IMR-90 (cell line): ENCODE measurements at regions not wholly inside any gene's neighbourhood (a gene's known extent, or its start where the extent isn't known, plus 50 kb on each side); places are given as distances from the start of the nearest gene placed in this dataset.
A peak's percentile ranks its signal among the peaks of the same experiment; 100 is the strongest.

Experiments
- ATAC-seq: fragments of 200-7000 bp; cut with Tn5 transposase; 2 replicates; pipeline ENCODE4 v1.9.1; 2020; ENCODE audit warnings: low read depth, mild to moderate bottlenecking, moderate library complexity
- BruUV-seq: library from RNA; stranded (reverse); fragments of 400-500 nt; replicated peaks from 2 replicates; lab custom pipeline; 2021; lab: Mats Ljungman, UMichigan
- CTCF ChIA-PET: fragments of 300-600 bp; formaldehyde crosslinking; extraction: SDS; loops from one replicate; lab custom pipeline; 2021; ENCODE audit warnings: antibody characterized with exemption; lab: Yijun Ruan, JAX
- POLR2A ChIA-PET: fragments of 300-600 bp; sonication (Branson Sonifier 250); formaldehyde crosslinking; loops from one replicate; lab custom pipeline; 2022; ENCODE audit warnings: antibody characterized with exemption; ENCODE audit not compliant: unreplicated experiment; lab: Charles Lee
- DNase-seq: peaks from one replicate; pipeline ENCODE4 v3.0.0; 2013
- H2AFZ ChIP-seq: replicated peaks from 2 replicates; pipeline ENCODE3; 2013; ENCODE audit warnings: low read length, mild to moderate bottlenecking; ENCODE audit not compliant: poor library complexity
- H2AK5ac ChIP-seq: 2 replicates; pipeline ENCODE4 v1.6.1; 2013; ENCODE audit warnings: low read depth, low read length, inconsistent platforms
- H2AK9ac ChIP-seq: replicated peaks from 2 replicates; pipeline ENCODE3; 2013; ENCODE audit warnings: mild to moderate bottlenecking, low read depth, low read length, moderate library complexity; ENCODE audit not compliant: poor library complexity
- H2BK120ac ChIP-seq: 2 replicates; pipeline ENCODE4 v1.6.1; 2013; ENCODE audit warnings: low read depth, low read length, inconsistent platforms
- H2BK15ac ChIP-seq: 3 replicates; pipeline ENCODE4 v1.6.1; 2013; ENCODE audit warnings: low read depth, low read length, inconsistent platforms
- H2BK20ac ChIP-seq: 2 replicates; pipeline ENCODE4 v1.6.1; 2013; ENCODE audit warnings: low read depth, mild to moderate bottlenecking, inconsistent platforms, low read length, moderate library complexity
- H2BK5ac ChIP-seq: 2 replicates; pipeline ENCODE4 v1.6.1; 2013; ENCODE audit warnings: mild to moderate bottlenecking, low read depth, low read length, inconsistent platforms; ENCODE audit not compliant: poor library complexity, severe bottlenecking
- H3K14ac ChIP-seq: replicated peaks from 2 replicates; pipeline ENCODE4 v1.6.1; 2013; ENCODE audit warnings: low read depth, low read length, inconsistent platforms
- H3K18ac ChIP-seq: 2 replicates; pipeline ENCODE4 v1.6.1; 2013; ENCODE audit warnings: low read depth, low read length, control low read depth
- H3K23ac ChIP-seq: 2 replicates; pipeline ENCODE4 v1.6.1; 2013; ENCODE audit warnings: low read depth, low read length, inconsistent platforms
- H3K27ac ChIP-seq: 2 replicates; pipeline ENCODE4 v1.5.1; 2013; ENCODE audit warnings: mild to moderate bottlenecking, control low read depth, low read length; ENCODE audit not compliant: insufficient read depth
- H3K27me3 ChIP-seq: 2 replicates; pipeline ENCODE4 v1.6.1; 2013; ENCODE audit warnings: low read length; ENCODE audit not compliant: control insufficient read depth, insufficient read depth
- H3K36me3 ChIP-seq: 2 replicates; pipeline ENCODE4 v1.6.1; 2013; ENCODE audit warnings: low read length, mixed read lengths; ENCODE audit not compliant: control insufficient read depth, insufficient read depth
- H3K4ac ChIP-seq: 2 replicates; pipeline ENCODE4 v1.6.1; 2013; ENCODE audit warnings: low read depth, low read length, inconsistent platforms
- H3K4me1 ChIP-seq: 2 replicates; pipeline ENCODE4 v1.6.1; 2013; ENCODE audit warnings: low read length, mixed read lengths; ENCODE audit not compliant: control insufficient read depth, insufficient read depth
- H3K4me2 ChIP-seq: 2 replicates; pipeline ENCODE4 v1.6.1; 2013; ENCODE audit warnings: low read depth, mild to moderate bottlenecking, control low read depth, low read length, moderate library complexity
- H3K4me3 ChIP-seq: 2 replicates; pipeline ENCODE4 v1.5.1; 2013; ENCODE audit warnings: low read depth, mild to moderate bottlenecking, control low read depth, low read length, moderate library complexity; ENCODE audit not compliant: insufficient read depth
- H3K56ac ChIP-seq: 2 replicates; pipeline ENCODE4 v1.6.1; 2013; ENCODE audit warnings: low read length, inconsistent platforms; ENCODE audit not compliant: insufficient read depth; ENCODE audit errors: extremely low read depth
- H3K79me1 ChIP-seq, 2 experiments: 2 replicates each; pipeline ENCODE4 v1.6.1; 2013; ENCODE audit warnings: low read length in 2 of 2, inconsistent platforms in 1 of 2, low read depth in 1 of 2
- H3K9ac ChIP-seq: 2 replicates; pipeline ENCODE4 v1.6.1; 2013; ENCODE audit warnings: low read depth, low read length, control low read depth
- H3K9me1 ChIP-seq: 2 replicates; pipeline ENCODE4 v1.6.1; 2013; ENCODE audit warnings: low read length, inconsistent platforms; ENCODE audit not compliant: insufficient read depth
- H3K9me3 ChIP-seq: 2 replicates; pipeline ENCODE4 v1.6.1; 2013; ENCODE audit warnings: low read length; ENCODE audit not compliant: control insufficient read depth, insufficient read depth
- H4K20me1 ChIP-seq: 2 replicates; pipeline ENCODE4 v1.6.1; 2013; ENCODE audit warnings: low read length, inconsistent platforms; ENCODE audit not compliant: insufficient read depth
- H4K5ac ChIP-seq: 2 replicates; pipeline ENCODE4 v1.6.1; 2013; ENCODE audit warnings: mild to moderate bottlenecking, low read depth, low read length, control low read depth
- H4K8ac ChIP-seq, 2 experiments: 2 replicates each; pipeline ENCODE4 v1.6.1; 2013; ENCODE audit warnings: low read depth in 2 of 2, low read length in 2 of 2, control low read depth in 1 of 2, inconsistent platforms in 1 of 2
- H4K91ac ChIP-seq: 2 replicates; pipeline ENCODE4 v1.6.1; 2013; ENCODE audit warnings: low read depth, low read length, inconsistent platforms; ENCODE audit not compliant: insufficient read depth
- BHLHE40 ChIP-seq: fragments of 150-350 bp; IDR thresholded peaks from 2 replicates; pipeline ENCODE4 v1.6.1; 2016; ENCODE audit warnings: mild to moderate bottlenecking, low read depth, low read length
- CEBPB ChIP-seq: IDR thresholded peaks from 2 replicates; pipeline ENCODE4 v1.6.1; 2012; ENCODE audit warnings: low read depth, low read length, improper control_type of control experiment
- ELK1 ChIP-seq: fragments of 150-350 bp; IDR thresholded peaks from 2 replicates; pipeline ENCODE4 v1.6.1; 2016; ENCODE audit warnings: low read depth, mild to moderate bottlenecking, low read length, moderate library complexity, borderline replicate concordance
- FOS ChIP-seq: fragments of 150-350 bp; IDR thresholded peaks from 2 replicates; pipeline ENCODE4 v1.6.1; 2016; ENCODE audit warnings: low read depth, low read length
- MAZ ChIP-seq: IDR thresholded peaks from 2 replicates; pipeline ENCODE4 v1.6.1; 2012; ENCODE audit warnings: low read depth, mild to moderate bottlenecking, low read length, improper control_type of control experiment, moderate library complexity, borderline replicate concordance
- MXI1 ChIP-seq: IDR thresholded peaks from 2 replicates; pipeline ENCODE4 v1.6.1; 2012; ENCODE audit warnings: low read depth, mild to moderate bottlenecking, low read length, moderate library complexity, borderline replicate concordance
- NFE2L2 ChIP-seq: fragments of 150-350 bp; IDR thresholded peaks from 2 replicates; pipeline ENCODE4 v1.6.1; 2016; ENCODE audit warnings: low read depth, mild to moderate bottlenecking, low read length
- POLR2A ChIP-seq: IDR thresholded peaks from 2 replicates; pipeline ENCODE4 v1.6.1; 2012; ENCODE audit warnings: mild to moderate bottlenecking, low read depth, low read length
- RAD21 ChIP-seq: IDR thresholded peaks from 2 replicates; pipeline ENCODE4 v1.6.1; 2012; ENCODE audit warnings: low read length, improper control_type of control experiment
- RCOR1 ChIP-seq: IDR thresholded peaks from 2 replicates; pipeline ENCODE4 v1.6.1; 2012; ENCODE audit warnings: mild to moderate bottlenecking, low read length, improper control_type of control experiment; ENCODE audit not compliant: insufficient replicate concordance
- RFX5 ChIP-seq: IDR thresholded peaks from 2 replicates; pipeline ENCODE4 v1.8.0; 2012; ENCODE audit warnings: low read depth, mild to moderate bottlenecking, low read length, moderate library complexity
- SMC3 ChIP-seq: fragments of 150-350 bp; IDR thresholded peaks from 2 replicates; pipeline ENCODE4 v1.6.1; 2016; ENCODE audit warnings: low read depth, mild to moderate bottlenecking, antibody characterized with exemption, low read length, moderate library complexity
- USF2 ChIP-seq: fragments of 150-350 bp; IDR thresholded peaks from 2 replicates; pipeline ENCODE4 v1.6.1; 2017; ENCODE audit warnings: mild to moderate bottlenecking, antibody characterized with exemption, low read length, low read depth
- WGBS, 2 experiments: methylation state at CpG; one replicate each; pipeline versions ENCODE4 v1.1.5 to v1.1.7; 2013; ENCODE audit warnings: missing lambda C conversion rate in 2 of 2; ENCODE audit not compliant: insufficient read length in 1 of 2; ENCODE audit errors: extremely low coverage in 2 of 2; 5-methylcytosine and 5-hydroxymethylcytosine counted together
- dilution Hi-C: fragments of 300-500 bp; cut with HindIII; formaldehyde crosslinking; loops from one replicate; pipeline ENCODE4 v1.14.3; 2018; ENCODE audit warnings: low sequenced_read_pairs; ENCODE audit not compliant: unreplicated experiment
- in situ Hi-C: fragments of 300-500 bp; cut with MboI; formaldehyde crosslinking; loops from 3 replicates; pipeline ENCODE4 v1.14.3; 2019; ENCODE audit warnings: low sequenced_read_pairs, inconsistent platforms, mixed read lengths
- intact Hi-C: fragments of 100-400 bp; cut with micrococcal nuclease; formaldehyde crosslinking; loops from 2 replicates; pipeline ENCODE4 v1.10.0; 2022

- TF ChIP-seq FOS (peak; percentile 90), BHLHE40 (peak; percentile 41; the same call in 1 of the 2 replicates)
Measured at GRCh38 chr6:56890683-56891429, 64.1 kb upstream of the BEND6 start (continued).

- Histone ChIP-seq H4K20me1 (no peaks in the 10 kb centered on the region), H4K5ac (peak overlapping the region; percentile 96), H3K18ac (peak overlapping the region; percentile 99), H2BK15ac (peak overlapping the region; percentile 91), H4K91ac (peak overlapping the region; percentile 94), H3K4ac (peak overlapping the region; percentile 85), H3K4me2 (peak overlapping the region; percentile 57; the same call in 1 of the 2 replicates), H2AK9ac (no peak overlapping the region), H3K4me1 (peaks cover 14% of the 10 kb centered on the region), H3K9me1 (peaks cover 3% of the 10 kb centered on the region; the same call in 1 of the 2 replicates), H3K9me3 (no peaks in the 10 kb centered on the region), H3K79me1 (peaks cover 10 to 31% of the 10 kb centered on the region in 2 experiments), H3K14ac (peak overlapping the region; percentile 94), H3K27me3 (no peaks in the 10 kb centered on the region), H3K27ac (peak overlapping the region; percentile 83), H3K36me3 (peaks cover 2% of the 10 kb centered on the region; the same call in 1 of the 2 replicates), H2BK120ac (peak overlapping the region; percentile 98), H3K9ac (peak overlapping the region; percentile 20; the same call in 1 of the 2 replicates), H2AFZ (no peak overlapping the region), H2AK5ac (peak overlapping the region; percentile 79; the same call in 1 of the 2 replicates), H4K8ac (peak overlapping the region; percentile 51 to 93; a peak in 3 of 4 replicates), H3K23ac (peak overlapping the region; percentile 90), H2BK5ac (peak overlapping the region; percentile 79), H2BK20ac (peak overlapping the region; percentile 99), H3K4me3 (no peak overlapping the region), H3K56ac (peak overlapping the region; percentile 75; the same call in 1 of the 2 replicates)
- BruUV-seq, result no TSS peak
- ATAC-seq, result no peak
- POLR2A ChIA-PET, result interaction anchor here (0.6 to 1.0 kb wide), 2 partner anchors 38 to 165 kb away, joined by 3 read pairs; no protein-coding TSS in a partner anchor
- in situ Hi-C loops, result no loop called here
- DNase-seq, result no peak
- WGBS, 2 experiments, result no CpG with 5 or more reads among the region's 3 CpGs
- dilution Hi-C loops, result no loop called here
- intact Hi-C loops, result no loop called here
- CTCF ChIA-PET, result interaction anchor here (0.9 to 1.5 kb wide), 3 partner anchors 13 to 156 kb away, joined by 4 to 12 read pairs (median 6); partner anchors contain the start of gene KIAA1586
- TF ChIP-seq CEBPB (no peak), NFE2L2 (no peak), SMC3 (no peak), MXI1 (no peak), FOS (no peak), BHLHE40 (no peak), MAZ (no peak), USF2 (no peak), ELK1 (no peak), RCOR1 (no peak), POLR2A (no peak), RAD21 (no peak), RFX5 (no peak)
Measured at GRCh38 chr6:56890066-56890465, 64.8 kb upstream of the BEND6 start.
